ENCODE measurements at regions not wholly inside any gene's neighbourhood (a gene's known extent, or its start where the extent isn't known, plus 50 kb on each side); places are given as distances from the start of the nearest gene placed in this dataset.

GRCh38 chr4:32798471-32799159, 2078.4 kb downstream of the PCDH7 start:
- Histone ChIP-seq H3K9me3 (ENCODE audit: control insufficient read depth in 2 of 2, insufficient read depth in 1 of 2, low read depth in 1 of 2, low read length in 1 of 2) (no peaks in the 10 kb centered on the region), H3K27me3 (ENCODE audit: control insufficient read depth in 1 of 2, insufficient read depth in 2 of 2, low read length in 2 of 2) (no peaks in the 10 kb centered on the region), H3K4me3 (ENCODE audit: low read depth in 1 of 2, low read length in 2 of 2) (no peak overlapping the region), H3K27ac (ENCODE audit: low read depth in 2 of 2, low read length in 1 of 2) (no peak overlapping the region), H3K36me3 (ENCODE audit: control insufficient read depth in 2 of 2, insufficient read depth in 2 of 2, low read length in 1 of 2) (no peaks in the 10 kb centered on the region), H3K4me1 (ENCODE audit: control insufficient read depth in 2 of 2, insufficient read depth in 2 of 2, low read length in 1 of 2) (no peaks in the 10 kb centered on the region)
- WGBS, 2 donors: 78 to 84% methylated on average over 9 of the region's 9 CpGs

DNA sequence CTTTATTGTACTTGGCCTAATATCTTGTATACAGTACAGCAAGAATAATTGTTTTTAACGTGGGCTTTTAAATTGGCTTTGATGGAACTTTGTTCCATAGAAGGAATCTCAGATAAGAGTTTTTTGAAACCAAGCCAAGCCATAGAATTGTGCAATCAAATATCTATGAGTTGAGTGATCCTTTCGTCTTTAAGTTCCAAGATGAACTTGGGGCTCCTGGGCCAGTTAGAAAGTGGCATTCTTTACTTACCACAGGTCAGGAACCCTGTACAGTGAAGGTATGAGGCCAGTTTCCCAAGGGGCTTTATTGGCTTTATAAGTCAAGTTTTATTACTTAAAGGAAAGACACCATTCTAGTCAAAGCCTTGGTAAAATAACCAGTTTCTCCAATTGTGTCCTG, 2104.2 kb downstream of the PCDH7 start:
- no peak overlapping the region for H3K27ac ChIP-seq (ENCODE audit: low read depth in 2 of 2, low read length in 1 of 2)
- H3K27me3 ChIP-seq (ENCODE audit: control insufficient read depth in 1 of 2, insufficient read depth in 2 of 2, low read length in 2 of 2): no peaks in the 10 kb centered on the region
- 26 to 37% methylated on average over 2 of the region's 2 CpGs for WGBS, 2 donors
- no peak overlapping the region for H3K4me3 ChIP-seq (ENCODE audit: low read depth in 1 of 2, low read length in 2 of 2)
- no peaks in the 10 kb centered on the region for H3K9me3 ChIP-seq (ENCODE audit: control insufficient read depth in 2 of 2, insufficient read depth in 1 of 2, low read depth in 1 of 2, low read length in 1 of 2)
- H3K4me1 ChIP-seq (ENCODE audit: control insufficient read depth in 2 of 2, insufficient read depth in 2 of 2, low read length in 1 of 2): no peaks in the 10 kb centered on the region
- no peaks in the 10 kb centered on the region for H3K36me3 ChIP-seq (ENCODE audit: control insufficient read depth in 2 of 2, insufficient read depth in 2 of 2, low read length in 1 of 2)

GRCh38 chr4:32826169-32826568, 2106.0 kb downstream of the PCDH7 start:
- 88 to 94% methylated on average over 3 of the region's 3 CpGs for WGBS, 2 donors
- Histone ChIP-seq H3K4me3 (ENCODE audit: low read depth in 1 of 2, low read length in 2 of 2) (no peak overlapping the region), H3K27ac (ENCODE audit: low read depth in 2 of 2, low read length in 1 of 2) (no peak overlapping the region), H3K27me3 (ENCODE audit: control insufficient read depth in 1 of 2, insufficient read depth in 2 of 2, low read length in 2 of 2) (no peaks in the 10 kb centered on the region), H3K9me3 (ENCODE audit: control insufficient read depth in 2 of 2, insufficient read depth in 1 of 2, low read depth in 1 of 2, low read length in 1 of 2) (no peaks in the 10 kb centered on the region), H3K4me1 (ENCODE audit: control insufficient read depth in 2 of 2, insufficient read depth in 2 of 2, low read length in 1 of 2) (no peaks in the 10 kb centered on the region), H3K36me3 (ENCODE audit: control insufficient read depth in 2 of 2, insufficient read depth in 2 of 2, low read length in 1 of 2) (no peaks in the 10 kb centered on the region)

DNA sequence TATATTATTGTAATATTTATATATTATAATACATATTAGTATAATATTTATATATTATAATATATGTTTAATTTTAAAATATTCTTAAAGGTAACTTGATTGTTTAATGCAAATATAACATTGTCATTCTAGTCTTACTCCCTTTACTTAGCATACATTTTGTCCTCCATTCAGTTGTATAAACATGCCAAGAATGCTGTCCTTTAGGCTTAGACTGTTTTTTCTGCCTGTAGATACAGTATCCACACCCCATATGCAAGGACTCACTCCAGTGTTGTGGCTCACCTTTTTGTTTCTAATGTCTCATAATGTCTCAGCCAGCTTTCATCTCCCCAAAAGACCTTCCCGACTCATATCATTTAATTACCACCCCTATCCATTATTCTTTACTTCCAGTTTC, 2110.0 kb downstream of the PCDH7 start:
- WGBS, 2 donors: 86 to 93% methylated on average over 1 of the region's 1 CpG
- H3K4me3 ChIP-seq (ENCODE audit: low read depth in 1 of 2, low read length in 2 of 2): no peak overlapping the region
- no peaks in the 10 kb centered on the region for H3K4me1 ChIP-seq (ENCODE audit: control insufficient read depth in 2 of 2, insufficient read depth in 2 of 2, low read length in 1 of 2)
- no peaks in the 10 kb centered on the region for H3K27me3 ChIP-seq (ENCODE audit: control insufficient read depth in 1 of 2, insufficient read depth in 2 of 2, low read length in 2 of 2)
- no peaks in the 10 kb centered on the region for H3K9me3 ChIP-seq (ENCODE audit: control insufficient read depth in 2 of 2, insufficient read depth in 1 of 2, low read depth in 1 of 2, low read length in 1 of 2)
- no peak overlapping the region for H3K27ac ChIP-seq (ENCODE audit: low read depth in 2 of 2, low read length in 1 of 2)
- no peaks in the 10 kb centered on the region for H3K36me3 ChIP-seq (ENCODE audit: control insufficient read depth in 2 of 2, insufficient read depth in 2 of 2, low read length in 1 of 2)

DNA sequence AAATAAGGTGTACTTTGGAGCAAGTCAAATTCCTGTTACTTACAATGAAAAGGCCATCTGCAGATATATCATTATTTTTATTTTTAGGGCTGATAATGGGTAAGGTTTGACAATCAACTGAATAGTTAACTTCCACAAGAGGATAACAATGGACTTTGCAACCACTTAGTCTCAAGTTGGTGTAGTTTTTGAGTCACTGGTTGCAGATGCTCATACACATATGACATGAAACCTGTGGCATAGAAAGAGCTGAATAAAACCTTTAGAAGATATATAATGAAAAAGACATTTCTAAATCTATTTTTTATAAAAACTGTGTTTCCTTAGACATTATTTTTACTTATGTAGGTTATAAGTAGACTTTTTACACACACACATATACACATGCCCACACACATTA, 2110.9 kb downstream of the PCDH7 start:
- no peaks in the 10 kb centered on the region for H3K4me1 ChIP-seq (ENCODE audit: control insufficient read depth in 2 of 2, insufficient read depth in 2 of 2, low read length in 1 of 2)
- no peaks in the 10 kb centered on the region for H3K36me3 ChIP-seq (ENCODE audit: control insufficient read depth in 2 of 2, insufficient read depth in 2 of 2, low read length in 1 of 2)
- no peak overlapping the region for H3K4me3 ChIP-seq (ENCODE audit: low read depth in 1 of 2, low read length in 2 of 2)
- H3K9me3 ChIP-seq (ENCODE audit: control insufficient read depth in 2 of 2, insufficient read depth in 1 of 2, low read depth in 1 of 2, low read length in 1 of 2): no peaks in the 10 kb centered on the region
- no peaks in the 10 kb centered on the region for H3K27me3 ChIP-seq (ENCODE audit: control insufficient read depth in 1 of 2, insufficient read depth in 2 of 2, low read length in 2 of 2)
- no peak overlapping the region for H3K27ac ChIP-seq (ENCODE audit: low read depth in 2 of 2, low read length in 1 of 2)

GRCh38 chr4:32840461-32841189, 2120.5 kb downstream of the PCDH7 start:
- Histone ChIP-seq H3K36me3 (ENCODE audit: control insufficient read depth in 2 of 2, insufficient read depth in 2 of 2, low read length in 1 of 2) (no peaks in the 10 kb centered on the region), H3K27me3 (ENCODE audit: control insufficient read depth in 1 of 2, insufficient read depth in 2 of 2, low read length in 2 of 2) (no peaks in the 10 kb centered on the region), H3K27ac (ENCODE audit: low read depth in 2 of 2, low read length in 1 of 2) (no peak overlapping the region), H3K9me3 (ENCODE audit: control insufficient read depth in 2 of 2, insufficient read depth in 1 of 2, low read depth in 1 of 2, low read length in 1 of 2) (no peaks in the 10 kb centered on the region), H3K4me1 (ENCODE audit: control insufficient read depth in 2 of 2, insufficient read depth in 2 of 2, low read length in 1 of 2) (no peaks in the 10 kb centered on the region), H3K4me3 (ENCODE audit: low read depth in 1 of 2, low read length in 2 of 2) (no peak overlapping the region)
- WGBS, 2 donors: 65 to 75% methylated on average over 4 of the region's 4 CpGs

DNA sequence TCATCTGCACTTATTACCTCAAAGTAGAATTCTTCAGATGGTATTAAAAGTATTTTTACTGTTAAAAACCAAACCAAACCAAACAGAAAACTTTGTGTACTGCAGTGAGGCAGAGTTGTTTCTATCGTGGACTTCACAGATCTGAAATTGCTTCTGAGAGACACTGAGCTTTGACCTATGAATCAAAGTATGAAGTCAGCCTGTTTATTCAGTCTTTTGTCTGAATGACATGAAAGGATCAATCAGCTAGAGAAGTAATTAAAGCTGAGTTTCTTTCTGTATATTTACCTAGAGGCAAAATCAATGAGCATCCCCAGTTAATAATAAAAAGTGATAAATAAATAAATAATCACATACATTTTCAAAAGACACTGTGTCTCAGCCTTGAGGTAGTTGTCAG, 2121.0 kb downstream of the PCDH7 start:
- H3K9me3 ChIP-seq (ENCODE audit: control insufficient read depth in 2 of 2, insufficient read depth in 1 of 2, low read depth in 1 of 2, low read length in 1 of 2): no peaks in the 10 kb centered on the region
- H3K36me3 ChIP-seq (ENCODE audit: control insufficient read depth in 2 of 2, insufficient read depth in 2 of 2, low read length in 1 of 2): no peaks in the 10 kb centered on the region
- 29 to 31% methylated on average over 1 of the region's 1 CpG for WGBS, 2 donors
- H3K4me1 ChIP-seq (ENCODE audit: control insufficient read depth in 2 of 2, insufficient read depth in 2 of 2, low read length in 1 of 2): no peaks in the 10 kb centered on the region
- no peaks in the 10 kb centered on the region for H3K27me3 ChIP-seq (ENCODE audit: control insufficient read depth in 1 of 2, insufficient read depth in 2 of 2, low read length in 2 of 2)
- no peak overlapping the region for H3K4me3 ChIP-seq (ENCODE audit: low read depth in 1 of 2, low read length in 2 of 2)
- no peak overlapping the region for H3K27ac ChIP-seq (ENCODE audit: low read depth in 2 of 2, low read length in 1 of 2)

DNA sequence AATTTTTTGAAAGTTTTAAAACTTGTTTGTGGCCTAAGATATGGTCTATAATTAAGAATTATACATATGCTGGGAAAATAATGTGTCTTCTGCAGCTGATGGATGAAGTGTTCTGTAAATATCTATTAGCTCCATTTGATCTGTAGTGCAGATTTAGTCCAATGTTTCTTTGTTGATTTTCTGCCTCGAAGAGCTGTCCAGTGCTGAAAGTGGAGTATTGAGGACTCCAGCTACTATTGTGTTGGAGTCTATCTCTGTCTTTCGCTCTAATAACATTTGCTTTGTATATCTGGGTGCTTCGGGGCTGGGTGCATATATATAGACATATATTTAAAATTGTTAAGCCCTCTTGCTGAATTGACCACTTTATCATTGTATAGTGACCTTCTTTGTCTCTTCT, 2127.3 kb downstream of the PCDH7 start:
- H3K9me3 ChIP-seq (ENCODE audit: control insufficient read depth in 2 of 2, insufficient read depth in 1 of 2, low read depth in 1 of 2, low read length in 1 of 2): peaks cover 0 to 5% of the 10 kb centered on the region in 2 donors
- WGBS, 2 donors: 59 to 68% methylated on average over 3 of the region's 3 CpGs
- no peaks in the 10 kb centered on the region for H3K36me3 ChIP-seq (ENCODE audit: control insufficient read depth in 2 of 2, insufficient read depth in 2 of 2, low read length in 1 of 2)
- no peak overlapping the region for H3K27ac ChIP-seq (ENCODE audit: low read depth in 2 of 2, low read length in 1 of 2)
- H3K4me3 ChIP-seq (ENCODE audit: low read depth in 1 of 2, low read length in 2 of 2): no peak overlapping the region
- no peaks in the 10 kb centered on the region for H3K27me3 ChIP-seq (ENCODE audit: control insufficient read depth in 1 of 2, insufficient read depth in 2 of 2, low read length in 2 of 2)
- H3K4me1 ChIP-seq (ENCODE audit: control insufficient read depth in 2 of 2, insufficient read depth in 2 of 2, low read length in 1 of 2): no peaks in the 10 kb centered on the region

DNA sequence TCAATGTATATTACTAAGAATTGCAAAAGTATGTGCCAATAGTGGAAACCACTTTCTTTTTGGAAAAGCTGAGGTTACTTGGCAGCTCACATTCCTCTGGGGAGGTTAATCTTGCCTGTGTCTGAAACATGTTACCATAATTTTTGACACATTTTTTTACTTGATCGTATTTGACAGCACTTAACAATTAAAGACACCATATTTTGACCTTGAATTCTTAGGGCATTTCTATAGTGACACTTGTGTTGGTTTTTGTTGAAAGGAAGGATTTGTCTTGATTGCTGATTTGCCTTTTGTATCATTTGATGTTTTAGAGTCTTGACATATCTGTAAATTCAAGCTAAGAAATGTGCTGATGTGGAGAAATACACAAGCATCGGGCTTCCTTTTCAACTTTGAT, 2135.5 kb downstream of the PCDH7 start:
- Histone ChIP-seq H3K4me1 (ENCODE audit: control insufficient read depth in 2 of 2, insufficient read depth in 2 of 2, low read length in 1 of 2) (no peaks in the 10 kb centered on the region), H3K27ac (ENCODE audit: low read depth in 2 of 2, low read length in 1 of 2) (no peak overlapping the region), H3K27me3 (ENCODE audit: control insufficient read depth in 1 of 2, insufficient read depth in 2 of 2, low read length in 2 of 2) (no peaks in the 10 kb centered on the region), H3K36me3 (ENCODE audit: control insufficient read depth in 2 of 2, insufficient read depth in 2 of 2, low read length in 1 of 2) (no peaks in the 10 kb centered on the region), H3K9me3 (ENCODE audit: control insufficient read depth in 2 of 2, insufficient read depth in 1 of 2, low read depth in 1 of 2, low read length in 1 of 2) (peaks cover 0 to 2% of the 10 kb centered on the region in 2 donors), H3K4me3 (ENCODE audit: low read depth in 1 of 2, low read length in 2 of 2) (no peak overlapping the region)
- WGBS, 2 donors: 49 to 68% methylated on average over 2 of the region's 2 CpGs

DNA sequence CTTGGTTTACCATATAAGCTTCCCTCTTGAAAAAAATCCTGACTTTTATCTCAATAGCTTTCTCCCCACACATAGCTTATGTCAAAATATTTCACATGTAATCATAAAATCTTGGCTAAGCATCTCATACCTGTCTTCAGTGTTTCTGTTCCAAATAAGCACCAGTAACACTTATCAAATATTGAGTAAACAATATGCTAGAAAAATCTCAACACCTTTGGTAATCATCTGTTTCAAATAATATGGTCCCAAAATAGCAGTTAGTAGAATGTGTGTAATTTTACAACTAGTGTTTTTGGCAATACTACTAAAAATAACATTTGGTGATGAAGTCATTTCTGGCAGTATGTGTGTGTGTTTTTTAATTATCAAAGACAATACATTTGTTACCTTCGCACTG, 2138.2 kb downstream of the PCDH7 start:
- 78 to 83% methylated on average over 1 of the region's 1 CpG for WGBS, 2 donors
- no peaks in the 10 kb centered on the region for H3K4me1 ChIP-seq (ENCODE audit: control insufficient read depth in 2 of 2, insufficient read depth in 2 of 2, low read length in 1 of 2)
- no peak overlapping the region for H3K27ac ChIP-seq (ENCODE audit: low read depth in 2 of 2, low read length in 1 of 2)
- H3K9me3 ChIP-seq (ENCODE audit: control insufficient read depth in 2 of 2, insufficient read depth in 1 of 2, low read depth in 1 of 2, low read length in 1 of 2): no peaks in the 10 kb centered on the region
- H3K4me3 ChIP-seq (ENCODE audit: low read depth in 1 of 2, low read length in 2 of 2): no peak overlapping the region
- H3K27me3 ChIP-seq (ENCODE audit: control insufficient read depth in 1 of 2, insufficient read depth in 2 of 2, low read length in 2 of 2): no peaks in the 10 kb centered on the region
- H3K36me3 ChIP-seq (ENCODE audit: control insufficient read depth in 2 of 2, insufficient read depth in 2 of 2, low read length in 1 of 2): no peaks in the 10 kb centered on the region

All from esophagus (tissue), 2 donors.